H1 (cell line): ENCODE measurements at regions not wholly inside any gene's neighbourhood (a gene's known extent, or its start where the extent isn't known, plus 50 kb on each side); places are given as distances from the start of the nearest gene placed in this dataset.

Experiments used
- KDM1A ChIP-seq: fragments of 200-600, 300-600 bp; sonication (generic); IDR thresholded peaks from 2 replicates; pipeline ENCODE4 v1.7.1; 2016; ENCODE audit warnings: mild to moderate bottlenecking, low read length, borderline replicate concordance
- RFX5 ChIP-seq: IDR thresholded peaks from 2 replicates; pipeline ENCODE4 v1.6.1; 2011; ENCODE audit warnings: low read depth, low read length, improper control_type of control experiment, borderline replicate concordance

DNA sequence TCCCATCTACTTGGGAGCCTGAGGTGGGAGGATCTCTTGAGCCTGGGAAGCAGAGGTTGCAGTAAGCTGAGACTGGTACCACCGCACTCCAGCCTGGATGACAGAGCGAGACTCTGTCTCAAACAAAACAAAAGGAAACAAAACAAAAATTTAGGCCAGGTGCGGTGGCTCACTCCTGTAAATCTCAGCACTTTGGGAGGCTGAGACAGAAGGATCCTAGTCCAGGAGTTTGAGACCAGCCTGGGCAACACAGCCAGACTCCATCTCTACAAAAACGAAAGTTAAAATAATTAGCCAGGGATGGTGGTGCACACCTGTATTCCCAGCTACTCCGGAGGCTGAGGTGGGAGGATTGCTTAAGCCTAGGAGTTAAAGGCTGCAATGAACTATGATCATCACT lies 183.2 kb upstream of the ZNF217 start (continued):
- TF ChIP-seq RFX5 (no peak), KDM1A (no peak)
